Brain microvascular endothelial cell (primary cell): ENCODE measurements at regions not wholly inside any gene's neighbourhood (a gene's known extent, or its start where the extent isn't known, plus 50 kb on each side); places are given as distances from the start of the nearest gene placed in this dataset.
A peak's percentile ranks its signal among the peaks of the same experiment; 100 is the strongest.

Experiments
- DNase-seq: peaks from one replicate; pipeline ENCODE4 v3.0.0-alpha.2; 2020
- H3K27ac ChIP-seq: fragments of 250-450 bp; sonication (Bioruptor Pico); 2 replicates; pipeline ENCODE4 v1.5.1; 2020; ENCODE audit warnings: mild to moderate bottlenecking, moderate library complexity
- H3K27me3 ChIP-seq: fragments of 250-450 bp; sonication (Bioruptor Pico); replicated peaks from 2 replicates; pipeline ENCODE4 v1.5.1; 2020; ENCODE audit warnings: mild to moderate bottlenecking
- H3K36me3 ChIP-seq: fragments of 250-450 bp; sonication (Bioruptor Pico); replicated peaks from 2 replicates; pipeline ENCODE4 v1.5.1; 2020; ENCODE audit warnings: mild to moderate bottlenecking
- H3K4me3 ChIP-seq: 2 replicates; pipeline ENCODE4 v1.5.1; 2011; ENCODE audit warnings: low read depth, mild to moderate bottlenecking, control low read depth, low read length, moderate library complexity
- in situ Hi-C: cut with HindIII; loops from 2 replicates; pipeline ENCODE4 v1.10.0; 2017; ENCODE audit warnings: low sequenced_read_pairs, low pct_ligation_motif_present
- TF ChIP-seq, protein P1 (sequence below): IDR thresholded peaks from 2 replicates; pipeline ENCODE4 v1.5.1; 2011; ENCODE audit warnings: low read depth, mild to moderate bottlenecking, moderate library complexity, low read length, control low read depth, inconsistent platforms; ENCODE audit errors: missing control alignments

DNA sequence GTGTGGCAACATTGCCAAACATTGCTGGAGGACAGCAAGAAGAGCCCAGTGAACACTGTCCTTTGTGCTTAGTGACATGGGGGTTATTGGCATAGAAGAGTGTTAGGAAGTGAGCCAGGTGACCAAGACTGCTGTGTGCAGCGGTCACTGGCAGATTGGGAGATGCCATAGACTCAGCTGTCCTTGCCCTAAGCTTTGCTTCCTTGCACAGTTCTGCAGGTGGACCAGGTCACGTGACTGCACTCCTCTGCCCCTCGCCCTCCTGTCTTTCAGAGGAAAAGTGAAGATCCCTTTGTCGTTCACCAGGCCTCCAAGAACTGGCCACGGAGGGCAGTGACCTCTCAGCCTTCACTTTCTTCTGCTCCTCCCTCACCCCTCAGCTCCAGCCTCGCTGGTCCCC is 215.6 kb upstream of the SMIM21 start:
- DNase-seq = no peak
- no peak overlapping the region for H3K27ac ChIP-seq
- no peaks in the 10 kb centered on the region for H3K36me3 ChIP-seq
- TF ChIP-seq, protein P1, sequence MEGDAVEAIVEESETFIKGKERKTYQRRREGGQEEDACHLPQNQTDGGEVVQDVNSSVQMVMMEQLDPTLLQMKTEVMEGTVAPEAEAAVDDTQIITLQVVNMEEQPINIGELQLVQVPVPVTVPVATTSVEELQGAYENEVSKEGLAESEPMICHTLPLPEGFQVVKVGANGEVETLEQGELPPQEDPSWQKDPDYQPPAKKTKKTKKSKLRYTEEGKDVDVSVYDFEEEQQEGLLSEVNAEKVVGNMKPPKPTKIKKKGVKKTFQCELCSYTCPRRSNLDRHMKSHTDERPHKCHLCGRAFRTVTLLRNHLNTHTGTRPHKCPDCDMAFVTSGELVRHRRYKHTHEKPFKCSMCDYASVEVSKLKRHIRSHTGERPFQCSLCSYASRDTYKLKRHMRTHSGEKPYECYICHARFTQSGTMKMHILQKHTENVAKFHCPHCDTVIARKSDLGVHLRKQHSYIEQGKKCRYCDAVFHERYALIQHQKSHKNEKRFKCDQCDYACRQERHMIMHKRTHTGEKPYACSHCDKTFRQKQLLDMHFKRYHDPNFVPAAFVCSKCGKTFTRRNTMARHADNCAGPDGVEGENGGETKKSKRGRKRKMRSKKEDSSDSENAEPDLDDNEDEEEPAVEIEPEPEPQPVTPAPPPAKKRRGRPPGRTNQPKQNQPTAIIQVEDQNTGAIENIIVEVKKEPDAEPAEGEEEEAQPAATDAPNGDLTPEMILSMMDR = no peak
- no peak overlapping the region for H3K4me3 ChIP-seq
- no peaks in the 10 kb centered on the region for H3K27me3 ChIP-seq
- in situ Hi-C loops = no loop called here

- H3K36me3 ChIP-seq = no peaks in the 10 kb centered on the region
- in situ Hi-C loops = no loop called here
- H3K27me3 ChIP-seq = no peaks in the 10 kb centered on the region
- no peak overlapping the region for H3K4me3 ChIP-seq
- DNase-seq = no peak
- TF ChIP-seq, protein P1 = no peak
- no peak overlapping the region for H3K27ac ChIP-seq
These were observed 211.9 kb upstream of the SMIM21 start for GRCh38 chr18:75639472-75639831.

DNA sequence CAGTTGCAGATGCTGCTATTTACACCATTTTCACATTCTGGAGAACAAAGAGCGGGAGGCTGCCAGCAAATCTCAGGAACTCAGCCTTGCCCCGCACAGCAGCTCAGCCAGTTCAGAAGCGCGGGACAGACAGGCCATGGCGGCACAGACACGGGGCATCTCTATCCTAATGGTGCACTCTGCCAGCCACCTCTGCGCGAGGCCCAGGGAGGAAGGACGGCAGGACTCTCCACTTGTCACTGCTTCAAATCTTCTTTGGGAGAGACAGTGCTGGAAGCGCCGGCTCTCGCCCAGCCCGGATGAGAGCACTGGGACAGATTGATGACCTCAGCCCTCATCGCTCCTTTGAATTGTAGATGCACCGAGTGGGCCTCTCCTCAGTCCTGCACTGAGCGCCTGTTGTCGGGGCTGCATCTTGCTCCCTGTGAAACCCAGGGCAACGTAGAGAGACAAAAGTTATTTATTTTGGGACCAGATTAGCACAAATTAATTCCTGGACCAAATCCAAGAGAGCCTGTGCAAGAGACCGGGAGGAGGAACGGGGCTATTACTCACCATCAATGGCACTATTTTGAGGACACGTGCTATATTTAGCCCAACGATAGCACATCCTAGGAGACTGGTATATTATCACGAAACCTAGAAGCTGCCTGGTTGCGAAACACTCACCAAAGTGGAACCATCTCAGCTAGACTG is 211.4 kb upstream of the SMIM21 start:
- DNase-seq = peak; percentile 21
- H3K27me3 ChIP-seq = no peaks in the 10 kb centered on the region
- H3K4me3 ChIP-seq = peak overlapping the region; percentile 31
- in situ Hi-C loops = no loop called here
- H3K36me3 ChIP-seq = no peaks in the 10 kb centered on the region
- no peak overlapping the region for H3K27ac ChIP-seq
- TF ChIP-seq, protein P1 = no peak

GRCh38 chr18:75638223-75638775 is 210.8 kb upstream of the SMIM21 start:
- no peaks in the 10 kb centered on the region for H3K27me3 ChIP-seq
- DNase-seq = peak; percentile 29
- TF ChIP-seq, protein P1 = peak; percentile 54
- H3K27ac ChIP-seq = no peak overlapping the region
- H3K36me3 ChIP-seq = no peaks in the 10 kb centered on the region
- peak overlapping the region; percentile 31 for H3K4me3 ChIP-seq
- in situ Hi-C loops = no loop called here

DNA sequence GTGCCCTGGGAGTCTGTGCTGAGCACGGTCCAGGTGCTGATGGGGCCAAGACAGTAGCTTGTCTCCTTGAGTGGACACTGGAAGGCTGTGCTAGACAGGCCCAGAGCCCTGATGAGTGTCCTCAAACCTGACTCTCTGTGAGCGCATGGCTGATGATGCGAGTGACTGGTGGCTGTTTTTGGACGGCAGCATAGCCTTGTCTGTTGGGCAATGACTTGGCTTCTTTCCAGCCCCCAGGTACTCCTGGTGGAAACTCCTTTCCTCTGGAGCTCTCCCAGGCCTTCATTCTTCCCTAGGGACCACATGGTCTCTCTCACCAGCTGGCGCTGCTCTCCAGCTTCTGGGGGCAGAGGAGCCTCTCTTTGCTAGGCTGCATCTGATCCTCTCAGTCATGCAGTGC is 207.6 kb upstream of the SMIM21 start:
- in situ Hi-C loops = no loop called here
- TF ChIP-seq, protein P1 = no peak
- Histone ChIP-seq H3K36me3 (no peaks in the 10 kb centered on the region), H3K27me3 (no peaks in the 10 kb centered on the region), H3K27ac (no peak overlapping the region), H3K4me3 (no peak overlapping the region)
- DNase-seq = no peak

GRCh38 chr18:75625966-75626365 is 198.5 kb upstream of the SMIM21 start:
- H3K36me3 ChIP-seq = no peaks in the 10 kb centered on the region
- in situ Hi-C loops = no loop called here
- TF ChIP-seq, protein P1 = no peak
- no peak overlapping the region for H3K4me3 ChIP-seq
- H3K27ac ChIP-seq = no peak overlapping the region
- no peaks in the 10 kb centered on the region for H3K27me3 ChIP-seq
- DNase-seq = no peak
